ENCODE measurements at regions not wholly inside any gene's neighbourhood (a gene's known extent, or its start where the extent isn't known, plus 50 kb on each side); places are given as distances from the start of the nearest gene placed in this dataset.
"Not testable (repeated sequence)": the region's sequence is repeated elsewhere in the genome, so short reads cannot be mapped to it uniquely, and the experiment has no call there.

- DNase-seq, result peak; percentile 12
These were observed 64.9 kb downstream of the SMIM38 start for GRCh38 chr11:69220561-69221051.

- no peak for DNase-seq
These were observed 65.4 kb downstream of the SMIM38 start for GRCh38 chr11:69221086-69221485.

DNA sequence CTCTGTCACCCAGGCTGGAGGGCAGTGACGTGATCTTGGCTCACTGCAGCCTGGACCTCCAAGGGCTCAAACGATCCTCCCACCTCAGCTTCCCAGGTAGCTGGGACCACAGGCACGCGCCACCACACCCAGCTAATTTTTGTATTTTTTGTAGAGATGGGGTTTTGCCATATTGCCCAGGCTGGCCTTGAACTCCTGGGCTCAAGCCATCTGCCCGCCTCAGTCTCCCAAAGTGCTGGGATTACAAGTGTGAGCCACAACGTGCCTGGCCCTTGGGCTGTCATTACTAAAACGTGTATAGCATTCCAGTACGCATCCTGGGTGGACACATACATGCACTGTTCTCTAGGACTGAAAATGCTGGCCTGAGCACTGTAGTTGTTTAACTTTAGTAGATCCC lies 65.9 kb downstream of the SMIM38 start:
- not testable (repeated sequence) for DNase-seq

GRCh38 chr11:69227271-69227670 lies 66.7 kb upstream of the MYEOV start:
- DNase-seq, result no peak

DNA sequence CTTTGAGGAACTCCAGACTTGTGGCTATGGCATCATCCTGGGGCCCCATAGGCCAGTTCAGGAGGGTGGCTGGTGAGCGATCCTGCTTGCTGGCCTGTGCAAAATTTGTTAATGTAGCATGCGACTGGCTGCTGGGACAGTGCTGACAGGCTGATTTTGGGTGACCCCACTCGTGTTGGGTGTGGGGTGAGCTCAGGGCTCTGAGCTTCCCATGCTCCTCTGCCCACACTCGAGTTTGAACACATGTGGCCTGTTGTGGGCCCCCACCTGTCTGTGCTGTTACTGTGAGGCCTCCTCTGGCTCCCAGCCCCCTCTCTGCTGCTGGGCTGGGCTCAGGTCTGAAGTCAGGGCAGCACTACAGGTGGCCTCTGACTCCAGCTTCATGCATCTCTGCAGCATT lies 64.4 kb upstream of the MYEOV start:
- DNase-seq, result no peak

DNA sequence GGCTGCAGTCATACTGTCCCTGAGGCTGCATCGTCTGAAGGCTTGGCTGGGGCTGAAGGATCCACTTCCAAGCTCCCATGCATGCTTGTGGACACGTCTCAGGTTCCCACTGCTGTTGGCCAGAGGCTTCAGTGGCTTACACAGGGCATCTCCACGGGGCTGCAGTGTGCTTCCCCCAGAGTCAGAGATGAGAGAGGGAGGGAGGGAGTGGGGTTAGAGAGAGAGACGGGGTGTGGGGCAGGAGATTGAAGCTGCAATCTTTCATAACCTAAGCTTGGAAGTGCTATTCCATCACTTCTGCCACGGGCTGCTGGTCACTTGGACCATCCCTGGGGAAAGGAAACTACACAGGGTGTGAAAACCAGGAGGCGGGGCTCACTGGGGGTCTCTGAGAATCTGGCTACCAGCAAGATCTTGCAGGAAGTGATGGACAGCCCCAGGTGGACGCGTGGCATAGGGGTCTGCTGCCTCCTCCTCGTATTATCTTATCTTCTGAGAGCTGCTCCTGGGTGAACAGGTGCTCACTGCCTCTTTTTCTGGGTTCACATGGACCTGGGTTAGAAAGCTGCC lies 63.0 kb upstream of the MYEOV start:
- peak; percentile 4 for DNase-seq

DNA sequence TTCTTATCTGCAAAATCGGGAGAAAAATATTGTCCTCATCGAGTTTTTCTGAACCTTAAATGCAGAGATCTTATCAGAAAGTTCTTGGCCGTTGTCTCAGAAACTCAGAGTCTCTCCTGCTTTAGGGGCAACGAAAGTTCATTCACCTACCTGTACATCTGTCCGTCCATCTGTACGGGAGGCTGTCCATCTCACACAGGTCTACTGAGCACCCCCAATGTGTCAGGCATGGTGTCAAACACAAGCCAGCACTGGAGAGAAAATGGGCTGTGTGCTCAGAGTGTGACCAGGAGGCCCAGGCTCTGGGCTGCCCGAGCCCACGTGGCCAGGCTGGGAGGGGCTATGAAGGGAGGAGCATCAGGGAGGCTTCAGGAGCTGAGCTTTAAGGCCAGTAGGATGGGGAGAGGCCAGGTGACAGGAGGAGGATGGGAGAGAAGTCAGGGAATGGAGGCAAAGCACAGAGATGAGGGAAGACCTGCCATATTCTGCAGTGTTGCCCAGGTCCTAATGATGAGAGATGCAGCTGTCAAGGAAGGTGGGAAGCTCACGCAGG lies 62.4 kb upstream of the MYEOV start:
- DNase-seq, result no peak

GRCh38 chr11:69232821-69233743 lies 60.9 kb upstream of the MYEOV start:
- no peak for DNase-seq

DNA sequence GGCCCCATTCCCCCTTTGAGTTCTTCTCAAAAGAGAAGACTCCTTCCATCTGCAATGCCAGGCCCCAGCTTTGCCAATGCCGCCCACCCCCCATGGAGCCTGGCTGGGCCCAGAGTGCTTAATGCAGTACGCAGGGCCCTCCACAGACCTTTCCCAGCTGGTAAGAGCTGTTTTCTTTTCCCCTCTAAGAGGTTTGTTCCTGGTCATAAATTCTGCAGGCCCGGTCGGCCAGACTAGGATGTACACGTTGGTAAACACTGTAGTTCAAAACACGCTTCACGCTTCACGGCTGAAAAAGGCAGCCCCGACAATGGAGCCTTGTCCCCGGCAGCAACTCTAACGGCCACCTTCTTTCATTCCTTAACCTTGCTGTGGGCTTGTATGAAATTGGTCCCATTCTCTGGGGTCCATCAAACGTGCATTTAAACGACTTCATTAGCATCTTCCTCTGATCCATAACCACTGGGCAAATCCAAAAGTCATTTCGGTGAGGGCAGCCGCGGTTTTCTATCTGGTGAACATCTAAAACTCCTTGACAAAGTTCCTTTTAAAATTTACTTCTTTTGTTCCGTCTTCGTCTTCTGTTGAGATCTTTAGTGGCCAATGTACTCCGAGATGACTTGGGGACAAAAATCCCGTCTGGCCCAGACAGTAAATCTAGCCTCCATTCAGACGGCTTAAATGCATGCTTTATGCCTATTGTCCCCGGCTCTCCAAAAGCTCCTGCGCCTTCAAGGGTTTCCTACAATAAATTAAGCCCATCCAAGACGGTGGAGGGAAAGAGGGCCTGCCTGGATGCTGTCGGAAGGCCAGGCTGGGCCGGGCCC lies 60.0 kb upstream of the MYEOV start:
- no peak for DNase-seq

DNA sequence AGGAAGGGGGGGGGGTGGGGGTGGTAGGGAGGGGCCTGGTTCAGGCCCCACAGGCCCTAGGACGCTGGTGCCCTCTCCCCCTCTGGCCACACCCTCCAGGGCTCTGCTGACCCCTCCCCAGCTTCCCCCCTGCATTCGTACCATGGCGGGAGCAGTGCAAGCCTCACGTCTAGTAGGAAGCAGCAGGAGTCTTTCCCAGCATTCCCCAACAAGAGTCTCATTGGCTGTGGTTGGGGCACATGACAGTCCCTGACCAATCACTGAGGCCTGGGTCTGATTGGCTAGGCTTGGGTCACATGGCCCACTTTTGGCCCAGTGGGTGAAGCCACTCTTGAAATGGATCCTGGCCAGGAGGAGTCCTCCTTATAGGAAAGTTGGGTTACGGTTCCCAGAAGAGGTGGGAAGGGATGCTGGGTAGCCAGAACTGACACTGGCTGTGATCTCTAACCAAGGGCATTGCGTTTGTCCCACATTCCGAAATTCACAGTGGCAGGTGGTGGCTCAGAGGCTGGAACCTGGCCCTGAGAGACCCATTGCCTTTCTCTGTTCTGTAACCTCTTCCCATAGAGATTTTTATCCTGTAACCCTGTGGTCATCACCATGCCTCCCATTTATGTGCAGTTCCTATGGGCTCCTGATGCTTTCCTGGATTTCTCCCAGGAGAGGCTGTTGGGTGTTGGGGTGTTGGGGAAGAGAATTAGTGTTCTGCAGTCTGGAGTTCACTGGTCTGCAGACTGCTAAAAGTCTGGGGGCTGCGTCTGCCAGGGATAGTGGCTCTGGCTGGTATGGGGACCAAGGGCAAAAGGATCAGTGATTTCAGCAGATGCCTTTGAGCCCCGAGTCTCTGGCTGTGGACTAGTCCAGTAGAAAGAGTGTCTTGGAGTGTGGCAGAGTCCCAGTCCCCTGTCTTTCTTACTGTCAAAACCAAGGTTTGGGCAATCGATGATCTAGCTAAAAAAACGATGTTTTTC lies 58.9 kb upstream of the MYEOV start:
- no peak for DNase-seq

DNA sequence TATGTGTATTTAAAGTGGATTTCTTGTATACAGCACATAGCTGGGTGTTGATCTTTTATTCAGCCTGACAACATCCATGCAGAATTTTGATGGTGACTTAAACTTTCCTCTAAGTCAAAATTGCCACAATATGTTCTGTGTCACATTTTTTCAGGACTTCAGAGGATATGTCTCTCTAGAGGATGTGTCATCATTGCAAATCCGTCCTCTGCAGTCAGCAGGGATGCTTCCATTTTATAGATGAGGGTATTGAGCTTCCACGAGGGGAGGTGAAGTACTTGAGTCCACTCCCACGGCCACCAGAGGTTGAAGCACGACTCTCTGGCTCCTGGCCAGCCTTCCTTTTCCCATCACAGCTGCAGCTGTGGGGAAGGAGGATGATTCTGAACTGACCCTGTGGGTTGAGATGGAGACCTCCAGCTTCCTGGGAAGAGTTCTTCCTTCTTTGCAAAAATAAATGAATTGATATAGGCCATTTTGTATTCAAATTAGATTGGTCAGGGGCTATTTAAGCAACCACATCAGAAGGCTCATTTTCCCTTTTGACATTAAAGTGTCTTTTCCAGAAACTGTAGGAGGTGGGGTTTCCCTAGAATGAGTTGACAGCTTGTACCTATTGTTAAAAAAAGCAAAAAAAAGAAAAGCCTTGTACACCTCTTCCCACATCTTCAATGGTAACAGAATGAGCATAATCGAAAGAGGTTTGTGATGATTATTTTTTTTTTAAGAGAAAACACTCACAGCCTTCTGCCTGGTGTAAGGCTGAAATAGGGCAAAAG lies 55.2 kb upstream of the MYEOV start:
- DNase-seq, result no peak

- DNase-seq, result no peak
These were observed 54.3 kb upstream of the MYEOV start for GRCh38 chr11:69239641-69240040.

DNA sequence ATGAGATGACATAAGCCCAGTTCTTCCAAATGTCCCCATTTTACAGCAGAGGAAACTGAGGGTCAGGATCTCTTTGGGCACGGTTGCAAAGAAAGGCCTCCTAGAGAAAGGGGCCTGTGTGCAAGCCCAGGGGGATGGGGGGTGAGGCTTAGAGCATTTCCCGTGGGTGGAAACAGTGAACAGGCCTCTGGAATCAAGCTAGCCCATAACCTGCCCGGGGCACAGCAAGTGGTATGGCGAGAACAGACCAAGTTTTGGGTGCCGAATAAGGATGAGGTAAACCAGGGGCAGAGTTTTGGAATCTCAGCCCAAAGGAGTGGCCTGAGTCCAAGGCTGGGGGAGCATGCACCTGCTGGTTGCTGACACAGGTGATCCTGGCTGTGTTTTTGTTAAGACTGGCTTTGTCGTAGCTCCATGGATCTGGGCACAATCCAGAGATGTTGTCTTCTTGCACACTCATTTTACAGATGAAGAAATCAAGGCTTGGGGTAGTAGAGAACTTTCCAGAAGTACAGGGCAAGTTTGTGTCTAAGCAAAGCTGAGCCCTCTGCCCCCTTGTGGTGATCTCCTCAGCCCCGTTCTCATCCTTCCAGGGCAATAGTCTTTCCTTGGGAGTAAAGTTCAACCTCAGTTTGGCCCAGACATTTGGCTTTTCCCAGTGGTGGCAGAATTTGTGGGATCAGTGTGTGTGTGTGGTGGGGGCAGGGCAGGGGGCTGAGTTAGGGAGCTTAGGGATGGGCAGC lies 53.5 kb upstream of the MYEOV start:
- DNase-seq, result no peak

DNA sequence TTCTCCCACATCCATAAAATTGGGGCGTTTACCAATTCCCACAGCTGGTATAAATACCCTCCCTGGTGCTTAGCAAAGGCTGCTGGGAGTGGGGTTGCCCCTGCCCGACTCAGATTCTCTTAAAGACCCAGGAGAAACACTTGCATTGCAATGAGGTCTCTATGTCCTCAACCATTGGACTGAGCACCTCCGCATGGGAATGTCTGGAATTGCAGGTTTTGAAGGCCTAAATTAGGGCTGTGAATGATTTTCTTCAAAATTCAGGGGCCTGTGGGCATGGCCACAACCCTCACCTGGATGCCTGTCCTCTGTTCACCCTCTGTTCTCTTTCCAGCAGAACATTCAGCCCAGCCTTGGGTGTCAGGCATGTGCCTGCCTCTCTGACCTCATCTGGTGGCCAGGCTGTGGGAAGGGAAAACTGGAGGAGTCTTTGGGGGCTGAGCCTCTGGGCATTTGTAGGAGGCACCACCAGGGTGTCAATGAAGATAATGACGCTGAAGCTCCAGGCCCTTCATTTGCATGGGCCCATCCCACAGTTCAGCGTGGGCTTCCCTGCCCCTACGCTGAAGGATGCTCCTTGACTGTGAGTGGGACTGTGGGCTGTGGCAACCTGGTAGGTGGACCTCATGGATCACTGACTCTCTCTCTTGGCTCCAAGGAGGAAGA lies 52.7 kb upstream of the MYEOV start:
- DNase-seq, result no peak

GRCh38 chr11:69241844-69242243 lies 52.1 kb upstream of the MYEOV start:
- DNase-seq, result no peak

DNA sequence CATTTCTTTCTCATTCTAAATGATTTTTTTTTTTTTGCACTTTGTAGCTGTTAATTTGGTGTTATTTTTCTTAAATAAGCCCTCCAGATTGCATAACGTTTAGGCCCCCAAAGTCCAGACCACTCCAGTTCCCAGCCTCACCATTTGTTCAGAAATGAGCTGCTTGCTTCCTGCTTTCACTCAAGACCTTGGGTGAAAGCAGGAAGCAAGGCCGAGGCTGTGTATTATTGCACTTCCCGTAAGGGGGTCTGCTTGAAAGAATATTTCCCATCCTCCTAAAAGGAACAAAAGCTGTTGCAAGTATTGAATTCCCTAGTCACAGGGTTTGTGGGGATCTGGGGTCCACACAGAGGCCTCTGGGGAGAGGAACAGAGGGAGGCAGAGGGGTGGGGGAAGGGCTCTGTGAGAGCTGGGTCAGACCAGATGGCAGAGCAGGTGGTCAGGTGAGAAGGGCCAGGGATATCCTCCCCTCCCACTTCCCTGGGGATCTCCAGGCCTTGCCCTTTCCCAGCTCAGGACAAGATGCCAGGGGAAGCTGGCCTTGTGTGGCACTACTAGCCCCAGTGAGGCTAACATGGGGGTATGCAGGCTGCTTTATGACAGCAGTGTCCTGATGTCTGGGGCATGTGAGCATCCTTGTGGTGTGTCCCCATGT lies 51.6 kb upstream of the MYEOV start:
- DNase-seq, result no peak

DNA sequence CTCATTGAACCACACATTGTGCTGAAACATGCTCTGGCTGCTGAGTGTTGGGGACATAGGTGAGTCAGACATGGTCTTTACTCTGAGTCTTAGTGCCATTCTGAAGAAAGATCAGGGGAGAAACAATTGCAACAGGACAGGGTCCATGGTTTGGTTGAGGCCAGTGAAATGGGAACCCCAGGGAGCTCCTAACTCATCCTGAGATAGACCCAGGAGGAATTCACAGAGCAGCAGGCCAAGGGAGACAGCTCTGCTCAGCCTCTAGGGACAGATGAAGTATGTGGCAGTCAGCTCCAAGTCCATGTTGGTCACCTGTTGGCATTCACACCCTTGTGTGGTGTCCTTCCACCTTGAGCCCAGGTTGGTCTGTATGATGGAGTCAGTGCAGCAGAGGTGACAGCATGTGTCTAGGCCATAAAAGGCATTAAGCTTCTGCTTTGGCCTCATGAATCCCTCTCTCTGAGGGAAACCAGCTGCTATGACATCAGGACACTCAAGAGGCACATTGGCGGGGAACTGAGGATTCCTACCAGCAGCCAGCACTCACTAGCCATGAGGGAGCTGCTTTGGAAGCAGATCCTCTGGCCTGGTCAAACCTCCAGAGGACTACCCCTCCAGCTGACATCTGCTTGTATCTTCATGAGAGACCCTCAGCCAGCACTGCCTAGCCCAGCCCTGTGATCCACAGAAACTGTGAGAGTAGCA lies 50.3 kb upstream of the MYEOV start:
- no peak for DNase-seq

All from right hindlimb (tissue), 1 donor.